ENCODE measurements at regions not wholly inside any gene's neighbourhood (a gene's known extent, or its start where the extent isn't known, plus 50 kb on each side); places are given as distances from the start of the nearest gene placed in this dataset.
A peak's percentile ranks its signal among the peaks of the same experiment; 100 is the strongest.

GRCh38 chr10:78972947-78973900, 95.5 kb upstream of the ZMIZ1 start:
- no peak for FAIRE-seq
- no peak for TF ChIP-seq POLR2A (IDR thresholded peaks at IDR 0.05; ENCODE audit: low read depth, low read length)
- DNase-seq (ENCODE audit: insufficient read length, low spot score), result peak; percentile 96

DNA sequence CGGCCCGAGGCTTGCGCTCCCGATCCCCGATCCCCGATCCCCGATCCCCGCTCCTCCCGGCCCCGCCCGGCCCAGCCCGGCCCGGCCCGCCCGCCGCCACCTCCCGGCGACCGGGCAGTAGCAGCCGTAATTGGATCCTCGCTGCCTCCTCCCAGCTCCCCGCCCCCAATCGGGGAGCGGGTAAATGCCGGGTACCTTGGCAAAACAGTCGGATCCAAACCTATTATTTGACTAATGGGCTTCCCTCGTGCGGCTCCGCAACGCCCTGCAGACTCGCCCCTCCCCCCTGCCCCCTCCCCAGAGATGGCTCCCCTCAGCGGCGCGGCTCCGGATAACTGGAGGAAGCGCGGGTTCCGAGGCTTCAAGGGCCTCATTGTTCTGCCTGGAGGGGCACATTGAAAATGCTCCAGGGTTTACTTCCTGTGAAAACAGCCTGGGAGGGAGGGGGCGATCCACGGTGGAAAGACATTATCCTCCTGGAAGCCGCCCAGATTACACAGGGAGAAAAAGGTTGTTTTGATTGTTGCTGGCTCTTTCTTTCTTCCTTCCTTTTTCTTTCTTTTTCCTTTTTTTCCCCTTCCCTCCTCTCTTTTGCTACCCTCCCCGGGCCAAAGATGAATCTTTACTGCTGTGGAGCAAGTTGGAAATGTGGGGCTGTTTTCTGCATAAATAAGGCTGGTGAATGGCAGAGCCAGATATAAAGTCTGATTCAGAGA, 94.7 kb upstream of the ZMIZ1 start:
- FAIRE-seq (no peak), DNase-seq (ENCODE audit: insufficient read length, low spot score) (peak; percentile 74)
- peak; percentile 23; the same call in 1 of the 2 replicates for TF ChIP-seq POLR2A (IDR thresholded peaks at IDR 0.05; ENCODE audit: low read depth, low read length)

DNA sequence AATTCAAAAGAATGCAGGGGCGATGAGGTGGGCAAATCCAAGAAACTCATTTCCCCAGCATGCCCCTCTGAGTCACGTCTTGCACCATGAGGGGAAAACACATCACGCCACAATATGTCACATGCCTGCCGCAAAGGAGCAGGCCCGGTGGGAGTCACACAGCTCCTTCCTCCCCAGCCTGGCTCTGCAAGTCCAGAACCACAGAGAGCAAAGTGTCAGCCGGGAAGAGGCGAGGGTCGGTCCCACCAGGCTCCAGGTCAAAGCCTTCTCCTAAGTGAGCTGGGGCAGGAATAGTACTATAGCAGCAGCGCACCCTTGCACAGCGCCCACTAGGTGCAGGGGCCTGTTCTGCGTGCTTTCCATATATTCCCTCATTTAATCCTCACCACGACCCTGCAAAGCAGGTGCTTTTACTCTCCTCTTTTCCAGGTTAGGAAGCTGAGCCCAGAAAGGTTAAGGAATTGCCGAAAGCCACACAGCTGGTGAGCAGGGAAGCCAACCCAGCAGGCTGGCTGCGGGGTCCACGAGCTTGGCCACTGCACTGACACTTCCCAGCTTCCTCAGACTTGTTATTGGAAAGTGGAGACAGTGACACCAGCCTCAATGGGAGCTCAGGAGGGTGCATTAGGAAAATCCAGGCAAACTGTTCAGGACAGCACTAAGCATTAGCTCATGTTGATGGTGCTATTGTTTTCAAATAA, 94.0 kb upstream of the ZMIZ1 start:
- TF ChIP-seq POLR2A (IDR thresholded peaks at IDR 0.05; ENCODE audit: low read depth, low read length), result peak; percentile 13; the same call in 1 of the 2 replicates
- FAIRE-seq, result peak; percentile 36
- peak; percentile 91 for DNase-seq (ENCODE audit: insufficient read length, low spot score)

GRCh38 chr10:78975926-78976325, 92.8 kb upstream of the ZMIZ1 start:
- no peak for DNase-seq (ENCODE audit: insufficient read length, low spot score)
- no peak for TF ChIP-seq POLR2A (IDR thresholded peaks at IDR 0.05; ENCODE audit: low read depth, low read length)
- FAIRE-seq, result no peak

DNA sequence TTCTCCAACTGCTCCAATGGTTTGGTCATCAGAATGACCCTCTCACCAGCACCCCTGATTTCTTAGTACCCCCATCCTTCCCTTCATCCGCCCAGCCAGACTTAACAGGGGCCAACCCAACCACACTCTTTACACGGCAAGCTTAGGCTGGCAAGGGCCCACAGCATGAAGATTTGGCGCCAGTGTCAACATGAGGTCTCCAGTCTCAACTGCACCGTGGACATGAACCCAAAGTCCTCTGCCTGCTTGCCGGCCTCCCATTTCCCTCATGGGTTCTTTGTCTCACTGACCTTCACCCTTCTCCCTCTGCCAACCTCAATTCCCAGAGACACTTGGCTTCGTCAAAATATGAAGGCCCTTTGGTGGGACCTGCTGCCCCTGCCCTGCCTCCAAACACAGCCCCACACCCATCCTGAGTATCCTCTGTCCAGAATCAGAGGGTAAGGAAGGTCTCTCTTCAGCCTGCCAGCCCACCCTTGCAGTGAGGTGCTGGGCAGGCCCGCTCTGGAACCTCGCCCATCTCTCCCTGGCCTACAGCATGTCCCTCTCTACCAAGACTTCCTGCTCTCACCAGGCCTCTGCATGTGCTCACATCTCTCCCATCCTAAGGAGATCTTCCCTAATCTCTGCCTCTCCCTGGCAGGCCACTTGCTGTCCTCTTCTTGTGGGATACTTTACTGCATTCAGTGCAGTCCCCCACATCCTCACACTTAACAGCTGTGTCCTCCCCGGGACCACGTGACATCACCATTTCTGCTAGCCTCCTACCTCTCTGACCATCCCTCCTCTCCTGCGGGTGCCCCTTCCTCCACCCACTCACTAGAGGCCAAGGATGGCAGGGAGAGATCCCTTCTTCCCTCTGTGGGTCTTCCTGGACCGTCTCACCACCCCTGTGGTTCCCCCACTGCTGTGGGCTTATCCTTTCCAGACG, 91.7 kb upstream of the ZMIZ1 start:
- TF ChIP-seq POLR2A (IDR thresholded peaks at IDR 0.05; ENCODE audit: low read depth, low read length), result no peak
- DNase-seq (ENCODE audit: insufficient read length, low spot score) (no peak), FAIRE-seq (no peak)

DNA sequence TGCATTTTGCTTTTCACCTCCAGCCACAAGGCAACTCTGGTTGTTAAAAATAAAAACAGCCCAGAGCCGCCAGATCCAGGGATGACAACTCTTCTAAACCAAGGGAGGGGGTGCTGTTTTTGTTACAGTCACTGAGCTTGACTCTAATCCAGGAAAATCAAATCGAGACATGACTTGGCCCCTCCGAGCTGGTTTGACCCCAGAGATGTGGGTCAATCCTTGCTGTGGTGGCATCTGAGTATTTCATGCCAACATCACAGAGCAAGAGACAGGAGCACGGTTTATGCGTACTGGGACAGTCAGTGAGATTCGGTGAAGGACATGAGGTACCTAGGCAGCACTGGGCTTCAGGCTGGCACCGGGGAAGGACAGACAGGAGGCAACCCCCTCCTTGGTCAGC, 88.8 kb upstream of the ZMIZ1 start:
- FAIRE-seq (no peak), DNase-seq (ENCODE audit: insufficient read length, low spot score) (no peak)
- no peak for TF ChIP-seq POLR2A (IDR thresholded peaks at IDR 0.05; ENCODE audit: low read depth, low read length)

- DNase-seq (ENCODE audit: insufficient read length, low spot score) (no peak), FAIRE-seq (no peak)
- no peak for TF ChIP-seq POLR2A (IDR thresholded peaks at IDR 0.05; ENCODE audit: low read depth, low read length)
Measured at GRCh38 chr10:78980354-78980753, 88.4 kb upstream of the ZMIZ1 start.

GRCh38 chr10:78980815-78981214, 88.0 kb upstream of the ZMIZ1 start:
- FAIRE-seq (no peak), DNase-seq (ENCODE audit: insufficient read length, low spot score) (no peak)
- no peak for TF ChIP-seq POLR2A (IDR thresholded peaks at IDR 0.05; ENCODE audit: low read depth, low read length)

DNA sequence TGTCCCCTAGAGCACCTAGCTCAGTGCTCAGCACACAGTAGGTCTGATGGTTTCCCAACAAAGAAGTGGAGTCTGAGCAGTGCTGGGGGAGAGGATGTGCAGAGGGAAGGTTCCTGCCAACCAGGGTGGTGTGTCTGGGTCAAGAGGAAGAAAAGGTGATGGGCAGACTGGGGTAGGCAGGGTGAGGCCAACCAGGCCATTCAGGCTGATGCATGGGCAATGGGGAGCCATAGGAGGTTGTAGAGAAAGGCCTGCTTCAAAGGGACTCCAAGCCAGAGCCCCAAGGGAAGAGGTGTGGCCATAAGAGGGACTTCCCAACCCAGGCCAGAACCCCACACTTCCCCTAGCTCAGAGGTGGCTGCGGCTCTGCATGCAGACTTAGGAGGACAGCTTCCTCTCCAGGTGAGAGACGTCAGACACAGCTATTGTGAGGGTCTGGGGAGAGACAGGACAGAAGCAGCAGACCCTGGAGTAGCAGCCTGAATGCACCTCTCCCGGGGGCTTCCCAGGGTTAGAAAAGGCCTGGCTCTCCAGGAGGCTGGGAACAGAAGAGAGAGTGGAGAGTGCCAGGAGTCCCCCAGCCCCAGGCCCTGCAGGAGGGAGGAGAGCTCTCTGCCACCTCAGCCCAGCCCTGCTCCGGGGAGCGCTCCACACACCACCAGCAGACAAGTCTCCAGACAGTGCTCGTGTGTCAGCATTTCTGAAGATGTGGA, 87.4 kb upstream of the ZMIZ1 start:
- no peak for FAIRE-seq
- no peak for TF ChIP-seq POLR2A (IDR thresholded peaks at IDR 0.05; ENCODE audit: low read depth, low read length)
- no peak for DNase-seq (ENCODE audit: insufficient read length, low spot score)

- no peak for TF ChIP-seq POLR2A (IDR thresholded peaks at IDR 0.05; ENCODE audit: low read depth, low read length)
- DNase-seq (ENCODE audit: insufficient read length, low spot score) (peak; percentile 67), FAIRE-seq (no peak)
Measured at GRCh38 chr10:78981970-78982281, 86.8 kb upstream of the ZMIZ1 start.

DNA sequence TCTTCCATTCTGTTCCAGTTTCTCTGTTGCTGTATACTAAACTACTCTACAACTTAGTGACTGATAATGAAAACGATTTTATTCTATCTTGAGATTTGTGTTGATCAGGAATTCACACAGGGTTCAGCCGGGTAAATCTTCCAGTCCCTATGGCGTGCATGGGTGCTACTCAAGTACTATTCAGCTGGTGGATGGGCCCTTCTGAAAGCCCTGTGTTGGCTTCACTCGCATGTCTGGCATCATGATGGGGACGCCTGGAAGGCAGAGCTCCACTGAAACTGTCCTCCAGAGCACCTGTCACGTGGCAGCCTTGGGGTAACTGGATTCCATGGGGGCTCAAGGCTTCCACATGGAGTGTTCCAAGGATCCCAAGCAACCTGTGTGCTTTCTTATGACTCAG, 86.0 kb upstream of the ZMIZ1 start:
- no peak for FAIRE-seq
- no peak for DNase-seq (ENCODE audit: insufficient read length, low spot score)
- no peak for TF ChIP-seq POLR2A (IDR thresholded peaks at IDR 0.05; ENCODE audit: low read depth, low read length)

GRCh38 chr10:78983608-78984007, 85.2 kb upstream of the ZMIZ1 start:
- no peak for FAIRE-seq
- TF ChIP-seq POLR2A (IDR thresholded peaks at IDR 0.05; ENCODE audit: low read depth, low read length), result no peak
- no peak for DNase-seq (ENCODE audit: insufficient read length, low spot score)

Data from H54 (cell line).